ENCODE measurements at regions not wholly inside any gene's neighbourhood (a gene's known extent, or its start where the extent isn't known, plus 50 kb on each side); places are given as distances from the start of the nearest gene placed in this dataset.

GRCh38 chr16:79899716-79900115 is 299.2 kb upstream of the MAF start:
- Histone ChIP-seq H3K36me3 (no peaks in the 10 kb centered on the region), H3K4me1 (no peaks in the 10 kb centered on the region), H3K27ac (no peak overlapping the region), H3K4me3 (no peak overlapping the region), H3K9me3 (no peaks in the 10 kb centered on the region), H3K27me3 (no peaks in the 10 kb centered on the region)
- no peak for ATAC-seq
- TF ChIP-seq EP300 (IDR thresholded peaks at IDR 0.05) (no peak), POLR2A (IDR thresholded peaks at IDR 0.05) (no peak), CTCF (IDR thresholded peaks at IDR 0.05) (no peak), POLR2AphosphoS5 (IDR thresholded peaks at IDR 0.05) (no peak)

- Histone ChIP-seq H3K9me3 (no peaks in the 10 kb centered on the region), H3K4me3 (no peak overlapping the region), H3K27ac (no peak overlapping the region), H3K36me3 (no peaks in the 10 kb centered on the region), H3K27me3 (no peaks in the 10 kb centered on the region), H3K4me1 (no peaks in the 10 kb centered on the region)
- no peak for TF ChIP-seq EP300 (IDR thresholded peaks at IDR 0.05)
- TF ChIP-seq CTCF (IDR thresholded peaks at IDR 0.05) = no peak
- no peak for TF ChIP-seq POLR2AphosphoS5 (IDR thresholded peaks at IDR 0.05)
- WGBS, 2 donors (ENCODE audit: low coverage in 1 of 2) = 97 to 100% methylated on average over 2 to 3 of the region's 3 CpGs
- no peak for ATAC-seq
Observed at GRCh38 chr16:79899316-79899715, 298.8 kb upstream of the MAF start.

DNA sequence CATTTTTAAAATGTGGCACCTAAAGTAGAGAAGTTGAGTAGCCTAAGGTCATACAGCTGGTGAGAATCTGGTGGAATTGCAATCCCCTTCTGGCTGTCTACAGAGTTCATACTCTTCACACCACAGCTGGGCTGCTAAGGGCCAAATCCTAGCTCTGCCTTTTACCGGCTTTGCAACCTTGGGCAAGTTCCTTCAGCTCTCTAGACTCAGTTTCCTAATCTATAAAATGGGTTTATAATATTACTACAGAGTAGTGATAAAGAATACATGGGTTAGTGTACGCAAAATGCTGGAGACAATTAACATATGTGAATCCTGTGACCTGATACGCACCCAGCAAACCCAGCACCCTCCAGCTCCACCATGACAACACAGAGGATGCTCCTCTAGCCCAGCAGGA is 298.2 kb upstream of the MAF start:
- Histone ChIP-seq H3K36me3 (no peaks in the 10 kb centered on the region), H3K4me1 (no peaks in the 10 kb centered on the region), H3K27me3 (no peaks in the 10 kb centered on the region), H3K9me3 (no peaks in the 10 kb centered on the region), H3K27ac (no peak overlapping the region), H3K4me3 (no peak overlapping the region)
- TF ChIP-seq CTCF (IDR thresholded peaks at IDR 0.05) = no peak
- TF ChIP-seq POLR2AphosphoS5 (IDR thresholded peaks at IDR 0.05) = no peak
- no peak for TF ChIP-seq POLR2A (IDR thresholded peaks at IDR 0.05)
- no peak for TF ChIP-seq EP300 (IDR thresholded peaks at IDR 0.05)
- 82% methylated on average over 3 of the region's 3 CpGs; no CpG with 5 or more reads in 1 of the 2 donors for WGBS, 2 donors (ENCODE audit: low coverage in 1 of 2)
- ATAC-seq = no peak

DNA sequence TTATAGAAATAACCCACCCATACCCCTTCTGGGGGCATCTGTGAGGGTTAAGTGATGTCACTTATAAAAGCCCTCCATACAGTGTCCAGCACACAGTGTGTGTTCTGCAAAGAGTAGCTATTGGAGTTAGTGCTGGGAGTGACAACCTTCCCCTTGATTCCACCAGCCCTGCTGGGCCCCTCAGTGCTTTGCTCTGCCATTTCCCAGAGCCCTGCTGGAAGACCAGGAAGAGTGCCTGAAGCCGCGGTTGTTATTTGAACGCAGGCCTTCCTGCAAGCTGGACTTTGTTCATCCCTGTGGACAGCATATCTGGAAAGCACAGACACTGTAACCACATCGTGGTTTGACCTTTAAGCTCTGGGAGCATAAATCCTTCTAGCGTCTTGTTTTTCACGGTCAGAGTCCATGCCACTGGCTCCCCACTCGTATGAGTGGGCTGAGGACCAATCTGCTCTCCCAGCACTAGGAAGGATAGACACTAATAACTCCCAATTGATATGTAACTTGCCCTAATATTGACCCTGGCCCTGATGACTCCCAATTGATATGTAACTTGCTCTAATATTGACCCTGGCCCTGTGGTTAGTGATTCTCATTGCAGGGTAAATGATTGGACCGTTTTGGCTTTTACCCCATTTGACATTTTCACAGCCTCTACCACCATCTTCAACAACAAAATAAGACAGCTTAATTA is 297.1 kb upstream of the MAF start:
- Histone ChIP-seq H3K9me3 (no peaks in the 10 kb centered on the region), H3K4me3 (no peak overlapping the region), H3K27ac (no peak overlapping the region), H3K4me1 (no peaks in the 10 kb centered on the region), H3K36me3 (no peaks in the 10 kb centered on the region), H3K27me3 (no peaks in the 10 kb centered on the region)
- WGBS, 2 donors (ENCODE audit: low coverage in 1 of 2) = 41 to 66% methylated on average over 5 to 7 of the region's 8 CpGs
- no peak for TF ChIP-seq CTCF (IDR thresholded peaks at IDR 0.05)
- no peak for TF ChIP-seq EP300 (IDR thresholded peaks at IDR 0.05)
- no peak for TF ChIP-seq POLR2AphosphoS5 (IDR thresholded peaks at IDR 0.05)
- no peak for TF ChIP-seq POLR2A (IDR thresholded peaks at IDR 0.05)
- no peak for ATAC-seq

- no peak for ATAC-seq
- TF ChIP-seq CTCF (IDR thresholded peaks at IDR 0.05) (no peak), POLR2AphosphoS5 (IDR thresholded peaks at IDR 0.05) (no peak), POLR2A (IDR thresholded peaks at IDR 0.05) (no peak), EP300 (IDR thresholded peaks at IDR 0.05) (no peak)
- H3K27me3 ChIP-seq = no peaks in the 10 kb centered on the region
- no peak overlapping the region for H3K27ac ChIP-seq
- H3K36me3 ChIP-seq = no peaks in the 10 kb centered on the region
- no peaks in the 10 kb centered on the region for H3K4me1 ChIP-seq
- no peak overlapping the region for H3K4me3 ChIP-seq
- WGBS, 2 donors (ENCODE audit: low coverage in 1 of 2) = 51 to 80% methylated on average over 1 to 2 of the region's 2 CpGs
- no peaks in the 10 kb centered on the region for H3K9me3 ChIP-seq
Observed at GRCh38 chr16:79897104-79897452, 296.5 kb upstream of the MAF start.
